SH-SY5Y (cell line): ENCODE measurements at regions not wholly inside any gene's neighbourhood (a gene's known extent, or its start where the extent isn't known, plus 50 kb on each side); places are given as distances from the start of the nearest gene placed in this dataset.

Experiments used
- GATA2 ChIP-seq: IDR thresholded peaks from 2 replicates; pipeline ENCODE4 v1.6.1; 2011; ENCODE audit warnings: mild to moderate bottlenecking, low read depth, low read length
- GATA3 ChIP-seq: IDR thresholded peaks from 2 replicates; pipeline ENCODE4 v1.6.1; 2011; ENCODE audit warnings: low read depth, mild to moderate bottlenecking, low read length, moderate library complexity

DNA sequence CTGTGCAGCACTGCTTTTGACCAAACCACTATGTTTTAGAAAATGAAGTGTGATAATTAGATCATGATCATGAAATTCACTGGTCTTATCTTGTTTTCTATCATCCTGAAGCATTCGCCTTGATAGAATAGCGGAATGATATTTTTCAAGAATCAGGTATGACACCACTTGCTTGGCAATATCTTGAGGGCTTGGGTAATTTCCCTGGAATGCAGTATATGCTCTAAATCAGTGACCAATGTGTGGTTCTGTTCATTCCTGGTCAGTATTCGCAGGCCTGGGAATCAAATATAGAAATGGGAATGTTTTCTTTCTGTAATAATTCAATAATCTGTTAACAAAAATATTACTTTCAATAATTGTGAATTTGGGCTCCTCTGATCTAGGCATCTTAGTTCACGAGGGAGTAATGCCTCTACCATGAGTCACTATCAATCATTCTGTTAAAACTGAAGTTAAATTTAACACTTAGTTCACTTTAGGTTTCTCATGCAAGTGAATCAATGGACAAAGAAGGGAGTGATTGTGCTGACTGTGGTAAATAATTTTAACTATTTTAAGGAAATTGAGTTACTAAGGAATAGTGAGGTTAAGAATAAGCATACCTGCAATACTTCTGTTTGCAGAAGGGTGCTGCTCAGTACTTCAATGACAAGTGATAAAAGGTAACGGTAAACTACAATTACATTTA is 137.9 kb downstream of the PCDH20 start:
- TF ChIP-seq GATA2 (no peak), GATA3 (no peak)
